HL-60 (cell line): ENCODE measurements at regions not wholly inside any gene's neighbourhood (a gene's known extent, or its start where the extent isn't known, plus 50 kb on each side); places are given as distances from the start of the nearest gene placed in this dataset.
A peak's percentile ranks its signal among the peaks of the same experiment; 100 is the strongest.
"Not testable (repeated sequence)": the region's sequence is repeated elsewhere in the genome, so short reads cannot be mapped to it uniquely, and the experiment has no call there.

Source experiments
- DNase-seq, 2 experiments: peaks; one replicate each; pipeline ENCODE4 v3.0.0-alpha.2; 2010 to 2020; ENCODE audit warnings: low read depth in 1 of 2, low spot score in 1 of 2
- H3K27ac ChIP-seq: fragments of 250-450 bp; sonication (Bioruptor Pico); replicated peaks from 2 replicates; pipeline ENCODE4 v1.5.1; 2020; ENCODE audit warnings: mild to moderate bottlenecking, moderate library complexity
- H3K27me3 ChIP-seq: fragments of 250-450 bp; sonication (Bioruptor Pico); 2 replicates; pipeline ENCODE4 v1.5.1; 2021; ENCODE audit warnings: mild to moderate bottlenecking, moderate library complexity; ENCODE audit not compliant: insufficient read depth, poor library complexity, severe bottlenecking
- H3K4me3 ChIP-seq: replicated peaks from 2 replicates; pipeline ENCODE4 v1.5.1; 2011; ENCODE audit warnings: mild to moderate bottlenecking, control low read depth, low read length; ENCODE audit not compliant: insufficient read depth
- CTCF ChIP-seq: IDR thresholded peaks from one replicate; pipeline ENCODE4 v1.5.1; 2011; ENCODE audit warnings: low read length, control low read depth, inconsistent platforms; ENCODE audit not compliant: insufficient read depth
- GABPA ChIP-seq: IDR thresholded peaks from 2 replicates; pipeline ENCODE4 v1.6.1; 2012; ENCODE audit warnings: low read depth
- POLR2AphosphoS5 ChIP-seq: IDR thresholded peaks from 2 replicates; pipeline ENCODE4 v1.6.1; 2012; ENCODE audit warnings: low read depth
- REST ChIP-seq: IDR thresholded peaks from 2 replicates; pipeline ENCODE4 v1.6.1; 2012; ENCODE audit warnings: low read depth; ENCODE audit not compliant: insufficient replicate concordance
- SPI1 ChIP-seq: IDR thresholded peaks from 2 replicates; pipeline ENCODE4 v1.6.1; 2012; ENCODE audit warnings: low read depth, mild to moderate bottlenecking, borderline replicate concordance

DNA sequence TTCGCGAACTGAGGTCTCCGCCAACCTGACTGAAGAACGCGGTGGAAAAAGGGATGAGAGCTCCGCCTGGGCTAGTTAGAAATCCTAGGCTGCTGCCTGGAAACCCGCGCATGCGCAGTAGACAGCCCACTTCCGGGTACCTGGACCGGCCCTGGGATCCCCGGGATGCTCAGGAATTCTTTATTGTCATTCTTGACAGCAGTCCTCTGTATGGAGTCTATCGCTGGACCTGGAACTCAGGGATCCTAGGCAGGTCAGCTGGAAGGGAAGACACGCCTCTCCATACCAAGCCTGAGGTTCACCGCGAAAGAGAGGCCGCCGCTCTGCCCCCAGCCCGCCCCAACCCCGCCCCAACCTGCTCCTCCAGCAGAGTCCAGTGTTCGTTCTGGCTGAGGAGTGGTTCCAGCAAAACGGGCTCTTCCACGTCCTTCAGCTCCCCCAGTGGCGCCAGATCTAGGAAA lies 1379.2 kb upstream of the DEFB115 start:
- DNase-seq: no peak
- H3K27ac ChIP-seq: no peak overlapping the region
- TF ChIP-seq REST (no peak), SPI1 (no peak), POLR2AphosphoS5 (no peak), CTCF (no peak), GABPA (no peak)
- H3K4me3 ChIP-seq: no peak overlapping the region
- no peaks in the 10 kb centered on the region for H3K27me3 ChIP-seq

DNA sequence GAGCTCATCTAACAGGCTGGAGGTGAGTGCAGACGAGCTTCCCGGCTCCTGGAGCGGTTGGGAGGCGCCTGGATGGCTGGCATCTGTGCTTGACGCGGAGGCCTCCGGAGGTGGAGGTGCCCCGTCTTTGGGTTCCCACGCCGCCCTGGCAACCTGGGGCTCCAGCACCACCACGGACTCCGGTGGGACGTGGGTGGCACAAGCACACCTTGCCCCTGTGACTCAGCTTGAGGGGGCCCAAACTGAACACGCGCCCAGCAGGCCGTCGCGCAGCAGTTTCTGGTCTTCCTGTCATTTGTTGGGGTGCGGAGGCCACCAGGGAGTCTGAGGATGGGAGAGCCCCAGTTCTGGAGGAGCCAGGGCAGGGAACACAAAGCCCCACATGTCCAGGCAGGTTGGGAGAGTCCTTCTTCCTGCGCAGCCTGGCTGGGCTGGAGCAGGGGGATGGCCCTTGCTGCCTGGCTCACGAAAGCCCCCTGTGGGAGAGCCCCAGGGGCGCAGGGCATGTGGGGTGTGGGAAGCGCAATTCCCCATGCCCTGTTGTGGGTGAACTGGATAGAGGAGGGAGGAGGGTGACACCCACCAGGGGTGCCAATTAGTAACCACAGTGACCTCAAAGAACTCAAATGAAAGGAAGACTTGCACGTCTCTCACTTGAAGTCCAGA lies 1378.6 kb upstream of the DEFB115 start:
- H3K4me3 ChIP-seq: no peak overlapping the region
- no peak for TF ChIP-seq REST

GRCh38 chr20:29881107-29881506 lies 1376.4 kb upstream of the DEFB115 start:
- H3K27ac ChIP-seq, H3K4me3 ChIP-seq, H3K27me3 ChIP-seq, DNase-seq: not testable (repeated sequence)

More for the DNA sequence above, 1378.6 kb upstream of the DEFB115 start:
- Histone ChIP-seq H3K27ac (no peak overlapping the region), H3K27me3 (no peaks in the 10 kb centered on the region)
- DNase-seq: no peak

GRCh38 chr20:29883514-29884219 lies 1373.8 kb upstream of the DEFB115 start:
- DNase-seq: not testable (repeated sequence)

DNA sequence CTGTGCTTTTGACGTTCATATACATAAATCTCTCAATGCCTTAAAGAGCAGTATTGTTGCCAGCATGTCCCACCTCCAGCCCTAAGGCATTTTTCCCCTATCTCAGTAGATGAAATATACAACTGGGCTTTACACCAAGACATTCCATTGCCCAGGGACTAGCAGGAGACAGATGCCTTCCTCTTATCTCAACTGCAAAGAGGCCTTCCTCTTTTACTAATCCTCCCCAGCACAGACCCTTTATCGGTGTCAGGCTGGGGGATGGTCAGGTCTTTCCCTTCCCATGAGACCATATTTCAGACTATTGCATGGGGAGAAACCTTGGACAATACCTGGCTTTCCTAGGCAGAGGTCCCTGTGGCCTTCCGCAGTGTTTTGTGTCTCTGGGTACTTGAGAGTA lies 1373.1 kb upstream of the DEFB115 start:
- H3K27me3 ChIP-seq, DNase-seq, H3K4me3 ChIP-seq, H3K27ac ChIP-seq: not testable (repeated sequence)
- peak; percentile 79 for TF ChIP-seq SPI1

More at GRCh38 chr20:29883514-29884219, 1373.8 kb upstream of the DEFB115 start:
- not testable (repeated sequence) for H3K4me3 ChIP-seq, H3K27ac ChIP-seq, H3K27me3 ChIP-seq

- DNase-seq: peak in 1 of 2 experiments; percentile 14
- H3K4me3 ChIP-seq, H3K27ac ChIP-seq, H3K27me3 ChIP-seq: not testable (repeated sequence)
Measured at GRCh38 chr20:29885282-29886185, 1371.9 kb upstream of the DEFB115 start.

- H3K4me3 ChIP-seq, DNase-seq, H3K27me3 ChIP-seq: not testable (repeated sequence)
Measured at GRCh38 chr20:29891555-29891954, 1365.9 kb upstream of the DEFB115 start.

More at GRCh38 chr20:29891555-29891954, 1365.9 kb upstream of the DEFB115 start:
- not testable (repeated sequence) for H3K27ac ChIP-seq
